22Rv1 (cell line): ENCODE measurements at regions not wholly inside any gene's neighbourhood (a gene's known extent, or its start where the extent isn't known, plus 50 kb on each side); places are given as distances from the start of the nearest gene placed in this dataset.
"Not testable (repeated sequence)": the region's sequence is repeated elsewhere in the genome, so short reads cannot be mapped to it uniquely, and the experiment has no call there.

Experiments used
- CTCF ChIP-seq: fragments of 450-650 bp; IDR thresholded peaks from 2 replicates; pipeline ENCODE4 v1.5.1; 2017; ENCODE audit warnings: mild to moderate bottlenecking
- ZFX ChIP-seq: fragments of 450-650 bp; IDR thresholded peaks from 2 replicates; pipeline ENCODE4 v1.6.1; 2017; ENCODE audit warnings: antibody characterized with exemption, borderline replicate concordance

- not testable (repeated sequence) for TF ChIP-seq CTCF, ZFX
Measured at GRCh38 chr1:74949348-74949747, 184.8 kb upstream of the LHX8 start.
